HFFc6 (cell line): ENCODE measurements at regions not wholly inside any gene's neighbourhood (a gene's known extent, or its start where the extent isn't known, plus 50 kb on each side); places are given as distances from the start of the nearest gene placed in this dataset.

ENCODE experiments used
- DNase-seq: peaks from one replicate; pipeline ENCODE4 v3.0.0-alpha.2; 2018
- H3K27ac Mint-ChIP-seq: 2 replicates; pipeline ENCODE4 v1.8.0; 2020; ENCODE audit warnings: mild to moderate bottlenecking, mixed read lengths
- H3K27me3 Mint-ChIP-seq: 2 replicates; pipeline ENCODE4 v1.8.0; 2021; ENCODE audit warnings: mild to moderate bottlenecking, moderate library complexity, mixed read lengths; ENCODE audit not compliant: insufficient read depth
- H3K36me3 Mint-ChIP-seq: 2 replicates; pipeline ENCODE4 v1.8.0; 2021; ENCODE audit warnings: low read depth, mixed read lengths
- H3K4me1 Mint-ChIP-seq: 2 replicates; pipeline ENCODE4 v1.8.0; 2020; ENCODE audit warnings: low read depth, mixed read lengths
- H3K4me3 Mint-ChIP-seq: 2 replicates; pipeline ENCODE4 v1.8.0; 2020; ENCODE audit warnings: mild to moderate bottlenecking, moderate library complexity, mixed read lengths
- H3K9me3 Mint-ChIP-seq: 2 replicates; pipeline ENCODE4 v1.8.0; 2020; ENCODE audit warnings: mild to moderate bottlenecking, mixed read lengths
- CTCF ChIP-seq: fragments of 200-600 bp; sonication (generic); IDR thresholded peaks from 2 replicates; pipeline ENCODE4 v1.5.0; 2021; ENCODE audit warnings: antibody characterized with exemption, mild to moderate bottlenecking

- H3K27me3 Mint-ChIP-seq, result no peaks in the 10 kb centered on the region
- H3K4me1 Mint-ChIP-seq, result peaks cover 27% of the 10 kb centered on the region
- DNase-seq, result no peak
- peaks cover 10% of the 10 kb centered on the region for H3K36me3 Mint-ChIP-seq
- no peak for TF ChIP-seq CTCF
- H3K9me3 Mint-ChIP-seq, result no peaks in the 10 kb centered on the region
- H3K27ac Mint-ChIP-seq, result no peak overlapping the region
- no peak overlapping the region for H3K4me3 Mint-ChIP-seq
Measured at GRCh38 chr1:222006715-222007114, 264.8 kb upstream of the DUSP10 start.

GRCh38 chr1:222004784-222005183, 262.9 kb upstream of the DUSP10 start:
- H3K27ac Mint-ChIP-seq, result no peak overlapping the region
- no peaks in the 10 kb centered on the region for H3K27me3 Mint-ChIP-seq
- TF ChIP-seq CTCF, result no peak
- no peak for DNase-seq
- peaks cover 23% of the 10 kb centered on the region for H3K4me1 Mint-ChIP-seq
- 0 out of 2 replicates have a peak, but pooled peaks cover 4% of the 10 kb centered on the region for H3K36me3 Mint-ChIP-seq
- H3K4me3 Mint-ChIP-seq, result no peak overlapping the region
- H3K9me3 Mint-ChIP-seq, result no peaks in the 10 kb centered on the region

GRCh38 chr1:222004034-222004433, 262.1 kb upstream of the DUSP10 start:
- H3K9me3 Mint-ChIP-seq, result no peaks in the 10 kb centered on the region
- H3K4me3 Mint-ChIP-seq, result no peak overlapping the region
- H3K27me3 Mint-ChIP-seq, result no peaks in the 10 kb centered on the region
- H3K4me1 Mint-ChIP-seq, result peaks cover 19% of the 10 kb centered on the region
- H3K36me3 Mint-ChIP-seq, result 0 out of 2 replicates have a peak, but pooled peaks cover 4% of the 10 kb centered on the region
- no peak for TF ChIP-seq CTCF
- H3K27ac Mint-ChIP-seq, result no peak overlapping the region
- no peak for DNase-seq

DNA sequence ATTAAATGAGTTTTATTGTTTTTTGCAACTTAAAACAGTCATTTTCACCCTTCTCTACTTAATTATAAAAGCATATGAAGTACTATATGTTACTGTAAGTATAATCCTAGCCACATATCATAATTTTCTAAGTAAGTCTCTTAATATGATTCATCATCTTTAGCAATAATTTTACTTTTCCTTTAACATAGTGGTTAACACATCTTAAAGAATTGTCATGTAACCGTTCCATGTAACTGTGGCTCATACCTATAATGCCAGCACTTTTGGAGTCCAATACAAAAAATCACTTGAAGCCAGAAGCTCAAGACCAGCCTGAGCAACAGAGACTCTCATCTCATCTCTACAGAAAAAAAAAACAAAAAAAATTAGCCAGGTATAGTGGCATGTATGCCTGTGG, 260.6 kb upstream of the DUSP10 start:
- Mint-ChIP-seq H3K27ac (no peak overlapping the region), H3K4me3 (no peak overlapping the region), H3K36me3 (0 out of 2 replicates have a peak, but pooled peaks cover 4% of the 10 kb centered on the region), H3K9me3 (no peaks in the 10 kb centered on the region), H3K27me3 (no peaks in the 10 kb centered on the region; the same call in 1 of the 2 replicates), H3K4me1 (peaks cover 26% of the 10 kb centered on the region)
- DNase-seq, result no peak
- TF ChIP-seq CTCF, result no peak

DNA sequence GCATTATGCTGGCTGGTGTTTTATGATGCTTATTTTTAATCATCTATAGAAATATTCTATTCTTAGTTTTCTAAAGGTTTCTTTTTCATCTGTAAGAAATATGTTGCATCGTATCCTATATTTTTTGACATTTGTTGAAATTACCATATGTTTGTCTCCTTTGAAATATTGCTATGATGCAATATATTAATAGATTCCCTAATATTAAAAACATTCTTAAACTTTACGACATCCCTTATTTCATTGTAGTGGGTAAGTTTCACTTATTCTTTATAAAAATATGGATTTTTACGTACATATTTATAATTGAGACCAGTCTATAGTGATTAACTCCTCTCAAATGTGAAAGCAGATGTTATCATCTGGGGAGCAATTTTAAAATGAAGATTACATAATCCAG, 258.2 kb upstream of the DUSP10 start:
- no peaks in the 10 kb centered on the region; the same call in 1 of the 2 replicates for H3K27me3 Mint-ChIP-seq
- H3K4me3 Mint-ChIP-seq, result no peak overlapping the region
- H3K27ac Mint-ChIP-seq, result no peak overlapping the region

More for the DNA sequence above, 258.2 kb upstream of the DUSP10 start:
- DNase-seq, result no peak
- no peak for TF ChIP-seq CTCF
- Mint-ChIP-seq H3K9me3 (no peaks in the 10 kb centered on the region), H3K4me1 (peaks cover 27% of the 10 kb centered on the region), H3K36me3 (no peaks in the 10 kb centered on the region)
